HUDEP-2 (cell line): ENCODE measurements at regions not wholly inside any gene's neighbourhood (a gene's known extent, or its start where the extent isn't known, plus 50 kb on each side); places are given as distances from the start of the nearest gene placed in this dataset.
"Not testable (repeated sequence)": the region's sequence is repeated elsewhere in the genome, so short reads cannot be mapped to it uniquely, and the experiment has no call there.

Source experiments
- DNase-seq, 76 experiments: peaks; one replicate each; lab custom pipeline; 2025; ENCODE audit not compliant: unreplicated experiment in 76 of 76; lab: John Stamatoyannopoulos, UW

DNA sequence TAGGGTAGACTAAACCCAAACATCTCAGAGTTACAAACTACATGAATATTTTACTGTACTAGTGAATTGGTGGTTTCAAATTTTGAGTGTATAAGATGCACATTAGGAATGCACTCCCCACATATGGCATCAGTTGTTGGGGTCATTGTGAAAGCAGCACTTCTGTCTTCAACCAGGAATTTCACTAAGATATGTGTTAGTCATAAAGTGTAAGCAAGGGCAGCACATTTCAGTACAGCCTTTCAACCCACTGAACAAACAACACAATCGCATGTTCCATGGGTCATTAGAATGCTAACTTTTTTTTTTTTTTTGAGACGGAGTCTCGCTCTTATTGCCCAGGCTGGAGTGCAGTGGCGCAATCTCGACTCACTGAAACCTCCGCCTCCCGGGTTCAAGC, 164.1 kb upstream of the MAP2 start:
- DNase-seq: no peak

DNA sequence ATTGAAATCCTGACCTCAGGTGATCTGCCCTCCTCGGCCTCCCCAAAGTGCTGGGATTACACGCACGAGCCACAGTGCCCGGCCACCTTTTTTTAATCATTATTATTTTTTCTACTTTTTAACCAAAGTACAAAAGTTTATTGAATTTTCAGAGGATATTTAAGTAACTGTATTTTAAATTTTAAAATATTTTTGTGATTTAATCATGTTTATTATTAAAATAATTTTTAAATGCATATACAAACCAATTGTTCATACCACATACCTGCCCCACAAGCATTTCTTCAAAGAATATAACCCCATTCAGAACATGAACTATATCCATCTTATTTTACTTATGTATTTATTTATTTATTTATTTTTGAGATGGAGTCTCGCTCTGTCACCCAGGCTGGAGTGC, 163.6 kb upstream of the MAP2 start:
- DNase-seq: no peak

DNA sequence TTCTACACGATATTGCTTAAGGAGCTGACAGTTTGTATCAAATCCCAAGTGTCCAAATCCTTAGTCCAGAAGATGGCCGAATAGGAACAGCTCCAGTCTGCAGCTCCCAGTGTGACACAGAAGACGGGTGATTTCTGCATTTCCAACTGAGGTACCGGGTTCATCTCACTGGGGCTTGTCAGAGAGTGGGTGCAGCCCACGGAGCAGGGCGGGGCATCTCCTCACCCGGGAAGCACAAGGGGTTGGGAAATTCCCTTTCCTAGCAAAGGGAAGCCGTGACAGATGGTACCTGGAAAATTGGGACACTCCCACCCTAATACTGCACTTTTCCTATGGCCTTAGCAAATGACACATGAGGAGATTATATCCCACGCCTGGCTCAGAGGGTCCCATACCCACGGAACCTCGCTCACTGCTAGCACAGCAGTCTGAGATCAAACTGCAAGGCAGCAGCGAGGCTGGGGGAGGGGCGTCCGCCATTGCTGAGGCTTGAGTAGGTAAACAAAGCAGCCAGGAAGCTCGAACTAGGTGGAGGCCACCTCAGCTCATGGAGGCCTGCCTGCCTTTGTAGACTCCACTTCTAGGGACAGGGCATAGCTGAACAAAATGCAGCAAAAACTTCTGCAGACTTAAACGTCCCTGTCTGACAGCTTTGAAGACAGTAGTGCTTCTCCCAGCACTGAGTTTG, 162.3 kb upstream of the MAP2 start:
- not testable (repeated sequence) for DNase-seq

DNA sequence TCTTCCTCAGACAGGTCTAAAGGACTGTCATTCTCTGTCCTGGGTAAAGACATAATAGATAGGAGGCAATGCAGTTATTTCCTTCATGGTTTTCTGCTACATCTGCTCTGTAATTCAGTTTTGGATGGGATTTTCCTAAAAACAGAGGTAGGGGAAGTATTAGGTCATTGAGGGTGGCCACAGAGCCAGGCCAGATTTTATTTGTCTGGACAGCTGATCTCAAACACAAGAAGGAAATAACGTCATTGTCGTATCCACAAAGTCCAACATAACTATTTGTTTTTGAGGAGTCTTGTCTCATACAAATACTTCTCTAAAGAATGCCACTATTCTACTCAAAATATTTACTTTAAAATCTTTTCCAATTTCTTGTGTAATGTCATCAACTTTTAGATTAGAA, 154.8 kb upstream of the MAP2 start:
- DNase-seq: no peak

DNA sequence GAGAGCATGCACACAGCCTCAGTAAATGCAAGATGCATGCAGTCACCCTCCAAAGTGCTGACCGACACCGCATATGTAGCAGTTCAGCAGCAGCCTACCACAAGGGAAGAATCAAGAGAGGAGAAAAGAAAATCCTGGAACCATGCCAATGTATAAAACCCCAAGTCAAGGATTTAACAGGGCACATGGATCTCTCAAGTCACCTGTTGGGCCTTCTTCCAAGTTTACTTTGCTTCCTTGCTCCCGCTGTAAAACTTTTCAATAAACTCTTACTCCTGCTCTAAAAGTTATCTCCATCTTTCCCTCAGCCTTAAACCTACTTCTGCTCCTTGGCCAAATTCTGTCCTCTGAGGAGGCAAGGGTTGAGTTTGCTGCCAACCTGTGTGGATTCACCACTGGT, 147.8 kb upstream of the MAP2 start:
- DNase-seq: no peak

DNA sequence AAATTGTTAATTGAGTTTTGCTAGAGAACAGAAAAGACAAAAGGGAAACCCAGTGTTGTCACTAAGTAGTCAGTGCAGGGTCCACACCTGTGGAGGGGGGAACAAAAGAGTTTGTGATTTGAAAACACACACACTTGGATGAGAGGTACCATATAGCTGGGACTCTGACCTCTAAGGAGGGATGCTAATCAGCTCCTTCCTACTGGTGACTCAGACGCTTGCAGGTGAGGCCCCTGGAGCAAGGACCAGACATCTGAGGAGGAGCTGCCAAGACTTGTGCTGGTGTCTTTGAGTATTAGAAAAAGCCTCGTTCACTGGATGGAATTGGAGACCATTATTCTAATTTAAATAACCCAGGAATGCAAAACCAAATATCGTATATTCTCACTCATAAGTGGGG, 146.4 kb upstream of the MAP2 start:
- no peak for DNase-seq

DNA sequence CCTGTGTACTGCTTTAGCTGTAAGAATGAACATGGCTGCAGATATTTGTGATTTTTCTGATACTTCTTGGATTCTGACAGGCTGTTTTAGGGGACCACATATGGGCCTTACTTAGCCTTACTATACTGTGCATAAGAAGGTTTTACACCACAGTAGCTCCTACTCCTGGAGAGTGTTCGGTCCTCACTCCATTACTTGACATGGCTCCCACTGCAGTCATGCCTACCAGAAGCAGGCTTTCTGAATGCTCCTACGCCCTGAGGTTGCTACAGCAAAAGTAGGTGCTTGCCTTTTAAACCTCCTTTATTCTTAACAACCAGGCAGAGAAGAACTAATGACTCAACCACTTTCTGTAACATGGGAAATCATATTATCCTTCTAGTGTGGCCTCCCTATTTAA, 125.2 kb upstream of the MAP2 start:
- DNase-seq: no peak

DNA sequence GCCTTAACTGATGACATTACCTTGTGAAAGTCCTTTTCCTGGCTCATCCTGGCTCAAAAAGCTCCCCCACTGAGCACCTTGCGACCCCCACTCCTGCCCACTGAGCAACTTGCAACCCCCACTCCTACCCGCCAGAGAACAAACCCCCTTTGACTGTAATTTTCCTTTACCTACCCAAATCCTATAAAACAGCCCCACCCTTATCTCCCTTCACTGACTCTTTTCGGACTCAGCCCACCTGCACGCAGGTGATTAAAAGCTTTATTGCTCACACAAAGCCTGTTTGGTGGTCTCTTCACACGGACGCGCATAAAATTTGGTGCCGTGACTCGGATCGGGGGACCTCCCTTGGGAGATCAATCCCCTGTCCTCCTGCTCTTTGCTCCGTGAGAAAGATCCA, 124.4 kb upstream of the MAP2 start:
- DNase-seq: not testable (repeated sequence)

DNA sequence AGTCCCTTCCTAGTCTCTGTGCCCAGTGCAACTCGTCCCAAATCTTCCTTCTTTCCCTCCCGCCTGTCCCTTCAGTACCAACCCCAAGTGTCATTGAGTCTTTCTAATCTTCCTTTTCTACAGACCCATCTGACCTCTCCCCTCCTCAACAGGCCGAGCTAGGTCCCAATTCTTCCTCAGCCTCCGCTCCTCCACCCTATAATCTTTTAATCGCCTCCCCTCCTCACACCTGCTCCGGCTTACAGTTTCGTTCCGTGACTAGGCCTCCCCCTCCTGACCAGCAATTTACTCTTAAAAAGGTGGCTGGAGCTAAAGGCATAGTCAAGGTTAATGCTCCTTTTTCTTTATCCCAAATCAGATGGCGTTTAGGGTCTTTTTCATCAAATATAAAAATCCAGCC, 123.1 kb upstream of the MAP2 start:
- DNase-seq: not testable (repeated sequence)

DNA sequence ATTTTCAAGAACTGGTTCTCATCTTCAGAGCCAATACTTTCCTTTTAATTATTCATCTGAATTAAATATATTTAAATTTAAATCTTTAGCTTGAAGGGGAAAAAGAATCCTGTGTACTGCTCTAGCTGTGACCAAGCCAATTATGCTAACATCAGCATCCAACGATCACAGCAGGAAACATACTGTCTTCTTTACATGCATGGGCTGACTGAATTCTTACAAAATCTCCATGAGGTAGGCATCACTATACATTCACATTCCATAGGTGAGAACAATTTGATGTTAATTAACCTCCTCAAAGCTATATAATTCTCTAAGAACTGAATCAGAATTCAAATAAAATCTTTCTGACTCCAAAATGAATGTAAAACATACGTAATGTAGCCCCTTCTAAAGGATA, 118.8 kb upstream of the MAP2 start:
- no peak for DNase-seq

DNA sequence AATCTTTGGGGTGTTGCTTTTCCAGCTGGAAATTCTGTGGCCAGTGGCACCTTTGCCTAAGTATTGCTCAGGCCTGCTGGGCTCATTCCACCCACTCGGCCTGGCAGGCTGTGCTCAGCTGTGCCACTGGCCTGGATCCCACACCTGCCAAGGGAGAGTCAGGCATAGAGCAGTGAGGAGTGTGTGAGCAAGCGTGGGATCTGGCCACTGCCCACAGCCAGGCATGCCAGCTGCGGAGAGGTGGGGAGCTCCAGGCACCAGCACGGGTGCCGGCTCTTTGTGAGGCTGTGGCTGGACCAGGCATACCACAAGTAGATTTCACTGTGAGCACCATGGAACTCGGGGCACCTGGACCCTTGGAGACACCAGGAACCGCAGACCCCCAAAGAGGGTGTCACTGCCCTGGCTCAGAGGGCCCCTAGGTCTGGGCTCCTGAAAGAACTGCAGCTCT, 118.1 kb upstream of the MAP2 start:
- DNase-seq: no peak

DNA sequence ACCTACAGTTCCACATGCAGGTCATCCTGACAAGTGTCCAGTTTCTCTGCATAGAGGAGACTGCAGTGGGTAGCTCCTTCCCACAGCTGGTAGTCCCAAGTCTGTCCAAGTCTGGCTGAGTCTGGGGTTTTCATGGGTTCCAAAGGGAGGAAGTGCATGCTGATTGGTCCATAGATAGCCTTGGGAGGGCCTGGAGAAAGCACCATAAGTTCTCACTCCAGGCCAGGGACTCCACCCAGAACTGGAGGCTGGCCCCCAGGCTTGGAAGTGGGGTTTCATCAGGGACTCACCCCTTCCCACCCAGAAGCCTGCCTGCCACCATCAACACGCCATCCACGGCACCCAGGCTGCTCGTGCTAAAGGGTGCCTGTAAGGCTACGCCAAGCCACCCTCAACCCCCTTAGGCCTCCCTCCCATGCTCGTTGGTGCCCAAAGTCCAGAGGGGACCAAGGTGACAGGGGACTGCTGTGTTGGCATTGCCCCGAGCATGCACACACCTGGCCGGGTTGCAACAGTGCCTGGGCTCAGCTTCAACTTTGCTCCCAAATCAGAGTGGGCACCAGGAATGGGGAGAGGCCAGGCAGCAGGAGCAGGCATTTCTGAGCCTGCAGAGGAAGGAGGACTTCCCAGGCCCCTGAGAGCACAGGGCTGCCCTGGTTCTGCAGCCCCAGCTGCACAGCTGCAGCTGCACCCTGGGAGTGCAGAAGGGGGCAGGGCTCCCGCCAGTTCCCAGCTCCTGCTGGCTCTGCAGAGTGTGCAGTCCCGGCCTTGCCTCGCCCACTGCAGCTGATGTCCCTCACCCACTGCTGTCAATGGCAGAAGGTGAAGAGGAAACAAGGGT, 116.5 kb upstream of the MAP2 start:
- DNase-seq: no peak

DNA sequence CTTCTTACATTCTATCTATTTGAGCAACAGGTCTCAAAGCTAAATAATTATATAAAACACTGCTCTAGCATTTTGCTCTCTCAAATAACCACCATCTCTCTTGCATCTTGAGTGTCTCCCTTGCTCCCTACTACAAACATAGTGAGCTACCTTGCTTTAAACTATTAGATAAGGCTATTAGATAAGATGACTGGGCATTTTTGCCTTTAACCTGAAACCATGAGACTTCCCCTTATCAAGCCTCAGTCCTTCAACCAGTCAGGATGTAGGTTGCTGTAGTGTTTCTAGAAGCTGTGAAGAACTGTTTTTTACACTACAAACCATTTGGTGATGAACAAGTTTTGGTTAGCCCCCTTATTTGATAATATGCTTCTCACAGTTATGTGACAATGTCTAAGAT, 115.4 kb upstream of the MAP2 start:
- DNase-seq: no peak

DNA sequence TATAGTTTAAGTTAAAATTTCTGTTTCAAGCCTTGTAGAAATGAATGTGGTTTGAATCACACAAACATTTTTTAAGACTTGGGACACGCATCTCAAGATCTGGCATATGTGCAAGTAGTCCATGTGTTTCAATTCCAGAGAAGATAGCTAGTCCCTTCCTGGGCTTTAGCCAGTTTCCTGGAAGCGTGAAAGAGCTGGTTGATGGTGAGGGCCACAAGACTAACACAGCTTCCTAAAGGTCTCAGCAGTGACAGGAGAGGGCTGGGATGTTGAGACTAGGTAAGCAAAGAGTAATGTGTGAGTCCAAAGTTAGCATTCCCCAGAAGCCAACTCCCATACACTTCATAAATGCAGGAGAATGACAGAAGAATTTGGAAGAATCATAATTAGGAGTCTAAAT, 111.9 kb upstream of the MAP2 start:
- DNase-seq: no peak

DNA sequence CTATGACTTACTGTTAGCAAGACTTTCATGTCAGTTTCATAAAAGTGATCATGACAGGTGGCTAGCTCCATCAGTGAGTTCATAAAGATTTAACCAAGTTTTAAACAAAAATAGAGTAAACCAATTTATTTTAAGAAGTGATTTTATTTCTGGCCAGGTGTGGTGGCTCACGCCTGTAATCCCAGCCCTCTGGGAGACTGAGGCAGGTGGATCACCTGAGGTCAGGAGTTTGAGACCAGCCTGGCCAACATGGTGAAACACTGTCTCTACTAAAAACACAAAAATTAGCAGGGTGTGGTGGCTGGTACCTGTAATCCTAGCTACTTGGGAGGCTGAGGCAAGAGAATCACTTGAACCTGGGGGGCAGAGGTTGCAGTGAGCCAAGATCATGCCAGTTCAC, 111.4 kb upstream of the MAP2 start:
- DNase-seq: not testable (repeated sequence)

DNA sequence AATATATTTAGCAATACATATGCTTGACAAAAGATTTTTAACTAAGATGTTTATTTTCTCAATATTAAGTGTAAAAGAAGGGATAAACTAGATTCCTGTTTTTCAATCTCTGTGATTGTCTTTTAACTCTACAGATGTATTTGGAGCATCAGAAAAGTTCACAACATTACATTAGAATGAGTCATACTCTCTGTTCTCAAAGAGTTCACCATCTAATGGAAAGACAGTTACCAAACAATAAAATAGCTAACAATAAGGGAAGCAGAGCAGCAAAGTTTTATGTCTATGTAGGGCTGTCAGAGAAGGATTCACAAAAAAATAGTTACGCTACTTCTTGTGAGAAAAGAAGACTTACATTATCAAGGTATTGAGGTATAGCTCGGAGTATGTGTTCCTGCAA, 109.2 kb upstream of the MAP2 start:
- DNase-seq: no peak

DNA sequence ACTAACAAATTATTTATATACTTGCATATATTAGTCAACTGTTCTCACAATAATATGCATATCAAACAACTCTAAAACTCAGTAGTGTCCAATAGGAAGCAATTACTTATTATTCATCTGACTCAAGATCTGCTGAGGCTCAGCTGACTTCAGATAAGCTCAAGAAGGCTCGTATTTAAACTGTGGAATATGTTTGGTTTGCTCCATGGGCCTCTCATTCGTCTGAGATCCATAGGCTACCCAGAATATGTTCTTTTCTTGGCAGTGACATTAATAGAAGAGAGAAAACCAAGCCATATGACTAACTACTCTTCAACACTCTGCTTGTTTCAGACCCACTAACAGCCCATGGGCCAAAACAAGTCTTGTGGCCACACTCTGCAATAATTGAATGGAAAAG, 107.7 kb upstream of the MAP2 start:
- DNase-seq: no peak

DNA sequence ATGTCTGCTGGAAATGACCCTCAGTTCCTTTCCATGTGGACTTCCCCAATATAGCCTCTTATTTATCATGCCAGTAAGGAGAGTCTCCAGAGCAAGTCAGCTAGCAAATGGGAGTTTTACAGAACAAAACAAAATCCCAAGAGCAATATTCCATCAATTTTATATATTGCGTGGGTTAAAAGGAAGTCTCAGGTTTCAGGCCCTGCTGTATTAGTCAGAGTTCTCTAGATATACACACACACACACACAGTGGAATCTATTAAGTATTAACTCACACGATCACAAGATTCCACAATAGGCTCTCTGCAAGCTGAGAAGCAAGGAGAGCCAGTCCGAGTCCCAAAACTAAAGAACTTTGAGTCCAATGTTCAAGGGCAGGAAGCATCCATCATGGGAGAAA, 102.8 kb upstream of the MAP2 start:
- DNase-seq: no peak

DNA sequence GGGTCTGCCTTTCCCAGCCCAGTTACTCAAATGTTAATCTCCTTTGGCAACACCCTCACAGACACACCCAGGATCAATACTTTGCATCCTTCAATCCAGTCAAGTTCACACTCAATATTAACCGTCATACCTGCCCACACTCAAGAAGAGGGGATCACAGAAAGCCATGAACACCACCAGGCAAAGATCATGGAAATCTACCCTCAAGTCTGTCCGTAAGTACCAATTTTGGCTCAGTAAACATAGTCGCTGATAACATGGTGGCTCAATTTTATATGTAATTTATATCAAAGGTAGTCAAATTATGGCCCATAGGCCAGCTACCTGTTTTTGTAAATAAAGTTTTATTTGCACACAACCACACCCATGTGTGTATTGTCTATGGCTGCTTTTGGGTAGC, 102.3 kb upstream of the MAP2 start:
- DNase-seq: no peak

DNA sequence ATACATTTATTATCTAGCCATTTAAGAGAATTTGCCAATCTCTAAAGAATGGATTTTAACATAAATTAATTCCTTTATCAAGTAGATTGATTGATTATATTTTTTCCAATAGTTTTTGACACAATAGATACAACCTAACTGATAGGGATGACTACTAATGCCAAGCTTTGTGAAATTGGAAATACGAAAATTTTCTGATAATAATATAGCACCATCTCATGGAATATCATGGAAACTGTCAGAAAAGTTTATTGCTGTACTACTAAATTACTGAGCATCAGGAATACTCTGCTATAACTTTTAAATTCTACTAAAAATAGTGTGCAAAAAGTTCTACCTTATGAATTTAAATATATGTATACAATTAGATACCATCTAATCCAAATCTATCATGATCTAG, 101.8 kb upstream of the MAP2 start:
- DNase-seq: no peak

DNA sequence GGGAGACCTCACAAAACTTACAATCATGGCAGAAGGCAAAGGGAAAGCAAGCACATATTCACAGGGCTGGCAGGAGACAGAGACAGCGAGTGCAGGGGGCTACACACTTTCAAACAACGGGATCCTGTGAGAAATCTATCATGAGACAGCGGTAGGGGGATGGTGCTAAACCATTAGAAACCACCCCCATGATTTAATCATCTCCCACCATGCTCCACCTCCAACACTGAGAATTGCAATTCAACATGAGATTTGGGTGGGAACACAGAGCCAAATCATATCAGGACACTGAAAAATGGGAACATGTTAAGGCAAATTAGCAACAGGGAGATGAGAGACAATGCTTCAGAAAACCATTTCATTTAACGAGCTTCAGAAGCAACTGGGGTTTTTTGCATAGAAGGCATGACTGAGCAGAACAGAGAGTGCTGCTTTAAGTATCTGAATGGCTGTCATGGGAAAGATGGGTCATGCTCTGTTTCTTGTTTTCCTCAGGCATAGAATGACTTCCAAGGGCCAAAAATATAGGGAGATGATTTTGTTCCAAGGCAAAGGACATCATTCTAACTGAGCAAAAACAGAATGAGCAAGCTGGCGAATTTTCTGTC, 100.8 kb upstream of the MAP2 start:
- DNase-seq: no peak

DNA sequence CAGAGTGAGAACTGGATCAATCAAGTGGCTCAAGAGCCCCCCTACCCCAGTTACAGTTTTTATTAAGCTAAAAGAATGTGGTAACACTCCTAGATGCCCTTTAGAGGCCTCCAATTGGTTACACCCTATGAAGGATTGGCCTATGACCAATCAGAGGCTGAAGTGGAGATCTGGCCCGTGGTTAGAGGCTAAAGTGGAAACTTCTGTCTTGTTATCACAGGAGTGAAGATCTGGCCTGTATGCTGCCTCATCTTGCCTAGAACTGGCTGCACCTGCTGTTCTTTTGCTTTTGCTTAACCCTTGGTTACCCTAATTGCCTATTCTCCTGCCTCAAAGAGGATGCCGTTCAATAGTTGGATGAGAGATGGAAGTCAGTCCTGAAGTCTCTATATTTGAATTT, 100.1 kb upstream of the MAP2 start:
- no peak for DNase-seq
